GM18507 (cell line): ENCODE measurements at regions not wholly inside any gene's neighbourhood (a gene's known extent, or its start where the extent isn't known, plus 50 kb on each side); places are given as distances from the start of the nearest gene placed in this dataset.
"Not testable (repeated sequence)": the region's sequence is repeated elsewhere in the genome, so short reads cannot be mapped to it uniquely, and the experiment has no call there.

Experiments used
- DNase-seq: peaks from one replicate; pipeline ENCODE4 v3.0.0; 2011; ENCODE audit warnings: low read depth; ENCODE audit not compliant: insufficient read length; ENCODE audit errors: extremely low spot score
- FAIRE-seq: peaks from 2 replicates; lab custom pipeline; 2011; peaks lifted over from hg19 to GRCh38; lab: Jason Lieb, UNC

GRCh38 chr13:42466123-42466522, 107.8 kb upstream of the TNFSF11 start:
- FAIRE-seq: peak; percentile 69
- DNase-seq: no peak

DNA sequence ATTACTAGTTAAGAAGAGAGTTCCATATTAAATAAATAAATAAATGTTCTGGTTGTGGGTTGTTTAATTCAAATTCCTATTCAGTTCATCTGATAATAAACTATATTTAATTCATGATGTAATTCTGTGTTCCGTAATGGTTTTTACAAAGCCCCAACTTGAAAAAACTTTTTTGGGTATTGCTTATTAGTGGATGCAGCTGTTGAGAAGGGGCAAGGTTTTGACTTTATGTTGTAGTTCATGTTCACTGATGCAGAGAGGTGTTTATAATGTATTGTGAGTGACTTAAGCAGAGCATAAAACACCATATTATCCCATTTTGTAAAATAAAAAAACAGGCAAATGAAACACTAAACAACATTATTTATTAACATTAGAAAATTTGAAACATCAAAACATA, 107.3 kb upstream of the TNFSF11 start:
- FAIRE-seq (peak; percentile 62), DNase-seq (no peak)

DNA sequence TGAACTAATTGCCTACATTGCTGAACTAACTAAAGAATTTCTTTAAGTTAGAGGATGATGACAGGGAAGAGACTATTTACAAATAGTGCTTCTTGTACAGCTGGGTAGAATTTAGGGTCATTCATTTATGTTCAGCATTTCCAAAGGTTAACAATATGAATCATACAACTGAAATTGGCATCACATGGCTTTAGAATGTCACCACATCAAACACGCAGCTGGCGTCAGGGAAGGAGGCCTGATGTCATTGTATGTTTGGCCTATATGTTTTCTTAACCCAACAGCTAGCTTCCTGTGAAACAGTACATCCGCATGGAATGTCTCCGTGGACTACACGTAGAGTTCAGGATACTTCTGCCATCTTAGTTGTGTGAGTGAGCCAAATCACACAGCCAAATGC, 99.0 kb upstream of the TNFSF11 start:
- no peak for FAIRE-seq
- no peak for DNase-seq

DNA sequence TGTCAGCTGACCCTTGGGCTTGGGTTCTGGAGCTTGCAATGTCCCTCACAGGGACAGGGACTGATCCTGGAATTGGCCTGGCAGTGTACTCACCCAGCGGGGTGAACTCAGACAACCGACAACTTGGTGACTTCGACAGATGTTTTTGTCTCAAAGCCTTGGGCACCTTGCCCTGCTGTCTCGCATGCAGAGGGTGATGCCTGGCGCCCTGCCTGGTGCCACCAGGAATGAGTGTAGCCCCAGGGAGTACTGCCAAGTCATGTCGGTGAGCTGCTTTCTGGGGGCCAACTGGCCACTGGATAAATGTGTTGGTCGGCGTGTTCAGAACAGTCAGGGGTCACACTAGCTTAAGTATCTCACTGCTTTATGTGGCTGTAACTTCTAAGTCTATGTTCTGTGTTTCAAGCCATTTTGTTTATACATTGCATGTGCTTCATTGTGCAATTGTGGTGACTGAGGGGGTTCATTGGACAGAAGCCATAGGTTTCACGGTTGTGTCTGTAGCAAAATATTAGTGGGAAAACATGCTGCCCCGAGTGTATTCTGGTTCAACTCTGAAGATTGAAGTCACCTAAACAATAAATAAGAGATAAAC, 96.3 kb upstream of the TNFSF11 start:
- DNase-seq (no peak), FAIRE-seq (no peak)

DNA sequence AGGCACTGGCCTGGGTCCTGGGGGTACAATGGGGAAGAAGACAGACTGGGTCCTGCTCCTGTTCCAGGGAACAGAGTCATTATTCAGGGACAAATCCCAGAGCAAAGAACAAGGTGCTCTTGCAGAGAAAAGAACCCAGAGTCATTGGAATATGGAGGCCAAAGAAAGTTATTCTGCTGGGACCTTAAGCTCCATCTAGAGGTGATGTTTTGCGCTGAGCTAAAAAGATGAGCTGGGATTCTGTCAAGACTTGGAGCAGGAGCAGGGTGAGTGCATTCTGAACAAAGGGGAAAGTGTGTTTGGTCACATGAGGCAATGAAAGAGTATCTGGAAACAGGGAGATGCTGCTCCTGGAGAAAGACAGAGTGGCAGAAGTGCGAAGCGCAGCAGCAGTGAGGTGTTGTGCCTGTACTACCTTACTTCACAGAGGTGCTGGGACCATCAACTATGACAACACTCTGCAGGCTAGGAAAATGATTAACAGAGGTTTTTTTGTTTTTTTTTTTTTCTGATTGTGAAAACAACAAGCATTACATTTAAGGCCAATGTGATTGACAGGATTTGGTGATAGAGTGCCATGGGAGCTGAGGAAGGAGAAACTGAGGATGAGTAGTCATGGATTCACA, 95.3 kb upstream of the TNFSF11 start:
- DNase-seq: no peak
- FAIRE-seq: peak; percentile 74

- DNase-seq: no peak
- no peak for FAIRE-seq
Measured at GRCh38 chr13:42484386-42484785, 89.6 kb upstream of the TNFSF11 start.

GRCh38 chr13:42485272-42485671, 88.7 kb upstream of the TNFSF11 start:
- FAIRE-seq: no peak
- DNase-seq: no peak

DNA sequence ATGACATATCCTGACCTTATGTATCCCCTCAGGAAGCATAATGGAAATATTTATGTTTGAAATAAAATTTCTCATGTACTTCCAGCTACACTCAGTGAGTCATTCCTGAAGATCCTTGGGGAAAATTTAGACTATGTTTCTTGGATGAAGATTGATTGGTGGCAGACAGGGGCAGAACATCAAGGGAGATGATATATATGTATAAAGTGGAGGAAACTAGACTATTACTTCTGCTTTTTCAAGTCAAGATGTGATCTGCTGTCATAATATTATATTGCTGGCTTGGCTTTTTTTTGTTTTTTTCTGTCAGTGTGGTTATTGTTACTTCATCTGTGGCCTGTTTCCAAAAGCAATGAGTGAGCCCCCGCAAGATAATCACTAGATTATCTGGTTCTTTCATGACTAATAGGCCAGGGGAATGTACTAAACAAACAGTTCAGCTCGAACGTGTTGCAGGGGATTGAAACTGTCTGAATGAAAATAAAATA, 87.2 kb upstream of the TNFSF11 start:
- no peak for FAIRE-seq
- DNase-seq: no peak

GRCh38 chr13:42487221-42487620, 86.7 kb upstream of the TNFSF11 start:
- DNase-seq (no peak), FAIRE-seq (no peak)

- DNase-seq (no peak), FAIRE-seq (no peak)
Measured at GRCh38 chr13:42490676-42491075, 83.3 kb upstream of the TNFSF11 start.

- FAIRE-seq (no peak), DNase-seq (no peak)
Measured at GRCh38 chr13:42492372-42492920, 81.5 kb upstream of the TNFSF11 start.

GRCh38 chr13:42494157-42494556, 79.8 kb upstream of the TNFSF11 start:
- DNase-seq: no peak
- FAIRE-seq: no peak

- FAIRE-seq (no peak), DNase-seq (no peak)
Measured at GRCh38 chr13:42495255-42495654, 78.7 kb upstream of the TNFSF11 start.

DNA sequence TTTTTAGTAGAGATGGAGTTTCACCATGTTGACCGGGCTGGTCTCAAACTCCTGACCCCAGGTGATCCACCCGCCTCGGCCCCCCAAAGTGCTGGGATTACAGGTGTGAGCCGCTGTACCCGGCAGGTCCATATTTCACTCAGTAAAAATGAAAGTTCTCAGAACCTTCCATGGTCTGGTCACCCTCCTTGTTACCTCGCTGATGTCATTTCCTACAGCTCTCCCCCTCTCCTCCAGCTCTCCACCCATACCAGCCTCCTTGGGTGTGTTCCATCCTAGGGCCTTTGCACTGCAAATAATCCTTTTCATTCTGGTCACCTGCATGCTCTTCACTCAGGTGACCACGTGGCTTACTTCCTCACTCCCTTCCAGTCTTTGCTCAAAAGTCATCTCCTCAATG, 78.2 kb upstream of the TNFSF11 start:
- FAIRE-seq: peak; percentile 79
- no peak for DNase-seq

GRCh38 chr13:42496926-42497554, 76.9 kb upstream of the TNFSF11 start:
- DNase-seq, FAIRE-seq: not testable (repeated sequence)

- FAIRE-seq (peak; percentile 93), DNase-seq (peak; percentile 40)
Measured at GRCh38 chr13:42497798-42498197, 76.2 kb upstream of the TNFSF11 start.

- FAIRE-seq (no peak), DNase-seq (no peak)
Measured at GRCh38 chr13:42498521-42498920, 75.4 kb upstream of the TNFSF11 start.
